PC-9 (cell line): ENCODE measurements at regions not wholly inside any gene's neighbourhood (a gene's known extent, or its start where the extent isn't known, plus 50 kb on each side); places are given as distances from the start of the nearest gene placed in this dataset.

ENCODE experiments used
- CTCF ChIP-seq: fragments of 200-600 bp; sonication (generic); conservative IDR thresholded peaks from 2 replicates; pipeline ENCODE4 v1.6.1; 2017; ENCODE audit warnings: mixed run types, antibody characterized with exemption, mild to moderate bottlenecking, moderate library complexity
- EZH2 ChIP-seq: fragments of 200-600 bp; sonication (generic); IDR thresholded peaks from 2 replicates; pipeline ENCODE4 v1.8.0; 2017; ENCODE audit warnings: antibody characterized with exemption, low read depth

- TF ChIP-seq CTCF: no peak
- TF ChIP-seq EZH2: no peak
Observed at GRCh38 chr4:25547343-25547742, 108.3 kb upstream of the SLC34A2 start.
